Skeletal muscle tissue (tissue), 3 donors: ENCODE measurements at regions not wholly inside any gene's neighbourhood (a gene's known extent, or its start where the extent isn't known, plus 50 kb on each side); places are given as distances from the start of the nearest gene placed in this dataset.

ENCODE experiments used
- H3K27ac ChIP-seq: one replicate; pipeline ENCODE4 v1.7.0; 2013; ENCODE audit warnings: mild to moderate bottlenecking, low read depth, low read length, inconsistent platforms
- H3K27me3 ChIP-seq, 3 donors: one replicate each; pipeline ENCODE4 v1.7.0; 2013; ENCODE audit warnings: low read length in 3 of 3; ENCODE audit not compliant: control insufficient read depth in 3 of 3, insufficient read depth in 3 of 3
- H3K36me3 ChIP-seq, 3 donors: one replicate each; pipeline ENCODE4 v1.7.0; 2013; ENCODE audit warnings: low read length in 3 of 3; ENCODE audit not compliant: control insufficient read depth in 3 of 3, insufficient read depth in 3 of 3
- H3K4me1 ChIP-seq, 3 donors: one replicate each; pipeline ENCODE4 v1.7.0; 2013; ENCODE audit warnings: low read length in 3 of 3, mild to moderate bottlenecking in 3 of 3; ENCODE audit not compliant: control insufficient read depth in 3 of 3, insufficient read depth in 3 of 3
- H3K4me3 ChIP-seq, 3 donors: one replicate each; pipeline ENCODE4 v1.7.0; 2013; ENCODE audit warnings: low read length in 3 of 3
- H3K9ac ChIP-seq, 3 donors: one replicate each; pipeline ENCODE4 v1.7.0; 2013; ENCODE audit warnings: low read length in 3 of 3, mild to moderate bottlenecking in 3 of 3, moderate library complexity in 2 of 3, low read depth in 1 of 3
- H3K9me3 ChIP-seq, 3 donors: one replicate each; pipeline ENCODE4 v1.7.0; 2013; ENCODE audit warnings: low read length in 3 of 3; ENCODE audit not compliant: control insufficient read depth in 3 of 3
- donor health status: Osteomylitis.

GRCh38 chr5:112012104-112012503, 255.1 kb upstream of the NREP start:
- Histone ChIP-seq H3K36me3 (no peaks in the 10 kb centered on the region), H3K9me3 (no peaks in the 10 kb centered on the region), H3K27ac (no peak overlapping the region), H3K27me3 (no peaks in the 10 kb centered on the region), H3K9ac (no peak overlapping the region), H3K4me1 (no peaks in the 10 kb centered on the region), H3K4me3 (no peak overlapping the region)

- no peaks in the 10 kb centered on the region for H3K27me3 ChIP-seq
- H3K4me1 ChIP-seq = no peaks in the 10 kb centered on the region
- no peak overlapping the region for H3K4me3 ChIP-seq
- H3K9me3 ChIP-seq = no peaks in the 10 kb centered on the region
- H3K27ac ChIP-seq = no peak overlapping the region
- no peak overlapping the region for H3K9ac ChIP-seq
- H3K36me3 ChIP-seq = no peaks in the 10 kb centered on the region
Measured at GRCh38 chr5:112010475-112010874, 253.5 kb upstream of the NREP start.

GRCh38 chr5:112006721-112007120, 249.7 kb upstream of the NREP start:
- Histone ChIP-seq H3K36me3 (no peaks in the 10 kb centered on the region), H3K27me3 (no peaks in the 10 kb centered on the region), H3K4me3 (no peak overlapping the region), H3K9me3 (no peaks in the 10 kb centered on the region), H3K27ac (no peak overlapping the region), H3K9ac (no peak overlapping the region), H3K4me1 (peaks cover 0 to 4% (median 0%) of the 10 kb centered on the region in 3 donors)

- no peak overlapping the region for H3K27ac ChIP-seq
- H3K9ac ChIP-seq = no peak overlapping the region
- no peaks in the 10 kb centered on the region for H3K36me3 ChIP-seq
- no peaks in the 10 kb centered on the region for H3K9me3 ChIP-seq
- H3K4me1 ChIP-seq = peaks cover 0 to 4% (median 0%) of the 10 kb centered on the region in 3 donors
- H3K4me3 ChIP-seq = no peak overlapping the region
- H3K27me3 ChIP-seq = no peaks in the 10 kb centered on the region
Measured at GRCh38 chr5:112005623-112005930, 248.6 kb upstream of the NREP start.

- no peak overlapping the region for H3K4me3 ChIP-seq
- no peak overlapping the region for H3K27ac ChIP-seq
- H3K27me3 ChIP-seq = no peaks in the 10 kb centered on the region
- H3K4me1 ChIP-seq = peaks cover 0 to 4% (median 0%) of the 10 kb centered on the region in 3 donors
- no peak overlapping the region for H3K9ac ChIP-seq
- H3K9me3 ChIP-seq = no peaks in the 10 kb centered on the region
- H3K36me3 ChIP-seq = no peaks in the 10 kb centered on the region
Measured at GRCh38 chr5:112004867-112005622, 248.1 kb upstream of the NREP start.

GRCh38 chr5:112002376-112002775, 245.4 kb upstream of the NREP start:
- H3K9me3 ChIP-seq = no peaks in the 10 kb centered on the region
- no peak overlapping the region for H3K27ac ChIP-seq
- no peak overlapping the region for H3K4me3 ChIP-seq
- no peak overlapping the region for H3K9ac ChIP-seq
- H3K36me3 ChIP-seq = no peaks in the 10 kb centered on the region
- peaks cover 0 to 4% (median 0%) of the 10 kb centered on the region in 3 donors for H3K4me1 ChIP-seq
- H3K27me3 ChIP-seq = no peaks in the 10 kb centered on the region

GRCh38 chr5:111999286-111999685, 242.3 kb upstream of the NREP start:
- Histone ChIP-seq H3K4me3 (no peak overlapping the region), H3K9me3 (no peaks in the 10 kb centered on the region), H3K27ac (no peak overlapping the region), H3K27me3 (no peaks in the 10 kb centered on the region), H3K36me3 (no peaks in the 10 kb centered on the region), H3K9ac (no peak overlapping the region), H3K4me1 (no peaks in the 10 kb centered on the region)

GRCh38 chr5:111998871-111999270, 241.9 kb upstream of the NREP start:
- no peaks in the 10 kb centered on the region for H3K9me3 ChIP-seq
- no peak overlapping the region for H3K9ac ChIP-seq

GRCh38 chr5:111997711-111998110, 240.7 kb upstream of the NREP start:
- no peaks in the 10 kb centered on the region for H3K9me3 ChIP-seq
- no peak overlapping the region for H3K9ac ChIP-seq
- no peak overlapping the region for H3K27ac ChIP-seq
- no peaks in the 10 kb centered on the region for H3K27me3 ChIP-seq
- H3K36me3 ChIP-seq = no peaks in the 10 kb centered on the region
- no peaks in the 10 kb centered on the region for H3K4me1 ChIP-seq
- no peak overlapping the region for H3K4me3 ChIP-seq

More at GRCh38 chr5:111998871-111999270, 241.9 kb upstream of the NREP start:
- no peaks in the 10 kb centered on the region for H3K4me1 ChIP-seq
- H3K27ac ChIP-seq = no peak overlapping the region
- no peak overlapping the region for H3K4me3 ChIP-seq
- no peaks in the 10 kb centered on the region for H3K36me3 ChIP-seq
- H3K27me3 ChIP-seq = no peaks in the 10 kb centered on the region

- Histone ChIP-seq H3K27ac (no peak overlapping the region), H3K27me3 (no peaks in the 10 kb centered on the region), H3K9me3 (no peaks in the 10 kb centered on the region), H3K4me3 (no peak overlapping the region), H3K4me1 (no peaks in the 10 kb centered on the region), H3K36me3 (no peaks in the 10 kb centered on the region), H3K9ac (no peak overlapping the region)
Measured at GRCh38 chr5:111997308-111997707, 240.3 kb upstream of the NREP start.
